Vagina (tissue), 2 donors: ENCODE measurements at regions not wholly inside any gene's neighbourhood (a gene's known extent, or its start where the extent isn't known, plus 50 kb on each side); places are given as distances from the start of the nearest gene placed in this dataset.
A peak's percentile ranks its signal among the peaks of the same experiment; 100 is the strongest.

ENCODE experiments used
- DNase-seq, 2 donors: peaks; one replicate each; pipeline ENCODE4 v3.0.0-alpha.2; 2017; ENCODE audit errors: extremely low spot score in 2 of 2
- H3K27ac ChIP-seq: fragments of 200-600 bp; sonication (generic); one replicate; pipeline ENCODE4 v1.5.1; 2019
- H3K27me3 ChIP-seq: fragments of 200-600 bp; sonication (generic); one replicate; pipeline ENCODE4 v1.5.1; 2019
- H3K36me3 ChIP-seq, 2 donors: fragments of 200-600 bp; sonication (generic); one replicate each; pipeline ENCODE4 v1.5.1; 2017 to 2019
- H3K4me1 ChIP-seq: fragments of 200-600 bp; sonication (generic); one replicate; pipeline ENCODE4 v1.5.1; 2019
- H3K4me3 ChIP-seq, 2 donors: fragments of 200-600 bp; sonication (generic); 1 replicate in 1 of 2; 2 replicates in 1 of 2; pipeline ENCODE4 v1.5.1; 2016 to 2019
- H3K9me3 ChIP-seq: fragments of 200-600 bp; sonication (generic); one replicate; pipeline ENCODE4 v1.5.1; 2019
- CTCF ChIP-seq, 3 experiments: fragments of 450-650 bp in 2 of 3; fragments of 200-600 bp in 1 of 3; sonication (generic) in 1 of 3; IDR thresholded peaks; one replicate each; pipeline ENCODE4 v1.5.1; 2017 to 2019; ENCODE audit warnings: antibody characterized with exemption in 3 of 3, mild to moderate bottlenecking in 2 of 3, moderate library complexity in 2 of 3
- POLR2A ChIP-seq, 2 donors: fragments of 450-650 bp; IDR thresholded peaks; one replicate each; pipeline ENCODE4 v1.6.1; 2017; ENCODE audit warnings: antibody characterized with exemption in 2 of 2, mild to moderate bottlenecking in 2 of 2, moderate library complexity in 2 of 2
- POLR2AphosphoS5 ChIP-seq, 2 donors: sonication (generic); formaldehyde crosslinking; IDR thresholded peaks; one replicate each; pipeline ENCODE4 v1.9.0; 2017; ENCODE audit warnings: antibody characterized with exemption in 2 of 2, mild to moderate bottlenecking in 2 of 2, low read depth in 1 of 2; ENCODE audit not compliant: insufficient read depth in 1 of 2
- intact Hi-C: fragments of 100-400 bp; cut with DNase I; formaldehyde crosslinking; loops from one replicate; pipeline ENCODE4 v1.15.1; 2023

GRCh38 chr5:152560512-152561137 lies 155.5 kb upstream of the NMUR2 start:
- Histone ChIP-seq H3K27me3 (no peaks in the 10 kb centered on the region), H3K4me3 (no peak overlapping the region), H3K4me1 (no peaks in the 10 kb centered on the region), H3K27ac (no peak overlapping the region), H3K9me3 (no peaks in the 10 kb centered on the region), H3K36me3 (no peaks in the 10 kb centered on the region)
- TF ChIP-seq CTCF (IDR thresholded peaks at IDR 0.05) (peak; percentile 3 to 33 (median 20)), POLR2A (IDR thresholded peaks at IDR 0.05) (no peak), POLR2AphosphoS5 (IDR thresholded peaks at IDR 0.05; ENCODE audit: insufficient read depth in 1 of 2, low read depth in 1 of 2) (no peak)
- no peak for DNase-seq
- intact Hi-C loops, result no loop called here

- Histone ChIP-seq H3K4me1 (no peaks in the 10 kb centered on the region), H3K9me3 (no peaks in the 10 kb centered on the region), H3K36me3 (no peaks in the 10 kb centered on the region), H3K4me3 (no peak overlapping the region), H3K27ac (no peak overlapping the region), H3K27me3 (no peaks in the 10 kb centered on the region)
- no peak for TF ChIP-seq POLR2AphosphoS5 (IDR thresholded peaks at IDR 0.05; ENCODE audit: insufficient read depth in 1 of 2, low read depth in 1 of 2)
- no peak for TF ChIP-seq CTCF (IDR thresholded peaks at IDR 0.05)
- intact Hi-C loops, result no loop called here
- no peak for DNase-seq
These were observed 162.9 kb upstream of the NMUR2 start for GRCh38 chr5:152568016-152568415.

DNA sequence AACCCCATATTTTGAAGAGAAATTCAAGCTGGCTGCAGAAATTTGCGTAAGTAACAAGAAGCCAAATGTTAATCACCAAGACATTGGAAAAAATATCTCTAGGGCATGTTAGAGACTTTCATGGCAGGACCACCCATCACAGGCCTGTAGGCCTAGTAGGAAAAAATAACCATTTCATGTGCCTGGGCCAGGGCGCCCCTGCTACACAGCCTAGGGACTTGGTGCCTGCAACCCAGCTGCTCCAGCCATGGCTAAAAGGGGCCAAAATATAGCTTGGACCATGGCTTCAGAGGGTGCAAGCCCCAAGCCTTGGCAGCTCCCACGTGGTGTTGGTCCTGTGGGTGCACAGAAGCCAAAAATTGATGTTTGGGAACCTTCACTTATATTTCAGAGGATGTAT lies 167.7 kb upstream of the NMUR2 start:
- Histone ChIP-seq H3K4me1 (no peaks in the 10 kb centered on the region), H3K9me3 (no peaks in the 10 kb centered on the region), H3K4me3 (no peak overlapping the region), H3K27me3 (no peaks in the 10 kb centered on the region), H3K36me3 (no peaks in the 10 kb centered on the region), H3K27ac (no peak overlapping the region)
- DNase-seq, result no peak
- intact Hi-C loops, result no loop called here
- TF ChIP-seq CTCF (IDR thresholded peaks at IDR 0.05) (no peak), POLR2A (IDR thresholded peaks at IDR 0.05) (no peak), POLR2AphosphoS5 (IDR thresholded peaks at IDR 0.05; ENCODE audit: insufficient read depth in 1 of 2, low read depth in 1 of 2) (no peak)

DNA sequence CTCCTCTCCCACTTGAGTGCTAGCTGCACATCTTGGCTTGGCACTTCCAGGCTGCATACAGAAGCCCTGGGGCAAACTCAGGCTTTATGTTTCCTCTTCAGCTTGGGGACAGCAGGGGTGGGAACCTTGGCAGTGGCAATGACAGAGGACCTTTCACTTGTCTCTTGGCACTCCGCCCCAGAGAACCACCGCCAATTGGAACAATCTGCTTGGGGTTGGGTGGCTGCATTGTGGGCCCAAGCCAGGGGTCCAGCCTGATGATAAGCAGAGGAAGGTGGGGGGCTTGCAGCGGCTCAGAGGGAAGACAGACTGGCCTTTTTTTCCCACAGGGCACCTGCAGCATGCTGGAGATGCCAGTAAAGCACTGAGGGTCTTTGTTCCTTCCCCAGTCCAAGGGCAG lies 179.0 kb upstream of the NMUR2 start:
- TF ChIP-seq POLR2A (IDR thresholded peaks at IDR 0.05), result no peak
- no peak for TF ChIP-seq POLR2AphosphoS5 (IDR thresholded peaks at IDR 0.05; ENCODE audit: insufficient read depth in 1 of 2, low read depth in 1 of 2)
- TF ChIP-seq CTCF (IDR thresholded peaks at IDR 0.05), result no peak
- H3K36me3 ChIP-seq, result no peaks in the 10 kb centered on the region
- DNase-seq, result no peak
- H3K27me3 ChIP-seq, result no peaks in the 10 kb centered on the region
- H3K9me3 ChIP-seq, result no peaks in the 10 kb centered on the region
- no peaks in the 10 kb centered on the region for H3K4me1 ChIP-seq
- no peak overlapping the region for H3K4me3 ChIP-seq
- no peak overlapping the region for H3K27ac ChIP-seq
- intact Hi-C loops, result no loop called here

DNA sequence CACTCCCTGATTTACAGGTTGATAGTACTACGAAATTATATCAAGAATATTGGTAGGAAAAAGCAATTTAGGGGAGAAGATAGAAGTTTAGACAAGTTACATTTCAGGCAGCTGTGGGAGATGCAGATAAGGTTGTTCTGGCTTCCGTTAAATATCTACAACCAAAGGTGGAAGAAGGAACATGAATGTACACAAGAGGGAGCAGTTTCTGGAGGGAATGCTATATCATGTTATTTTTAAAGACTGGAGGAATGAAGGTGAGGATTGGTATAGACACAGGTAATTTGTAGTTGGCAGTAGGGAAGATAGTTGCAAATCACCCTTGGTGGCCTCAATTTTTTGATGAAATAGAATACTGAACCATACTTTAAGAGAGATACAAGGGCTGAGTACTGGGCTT lies 187.3 kb upstream of the NMUR2 start:
- Histone ChIP-seq H3K9me3 (no peaks in the 10 kb centered on the region), H3K4me1 (no peaks in the 10 kb centered on the region), H3K27me3 (no peaks in the 10 kb centered on the region), H3K27ac (no peak overlapping the region), H3K4me3 (no peak overlapping the region), H3K36me3 (no peaks in the 10 kb centered on the region)
- DNase-seq, result no peak
- intact Hi-C loops, result no loop called here
- TF ChIP-seq POLR2A (IDR thresholded peaks at IDR 0.05) (no peak), POLR2AphosphoS5 (IDR thresholded peaks at IDR 0.05; ENCODE audit: insufficient read depth in 1 of 2, low read depth in 1 of 2) (no peak), CTCF (IDR thresholded peaks at IDR 0.05) (no peak)
